GM12878 (cell line): ENCODE measurements at regions not wholly inside any gene's neighbourhood (a gene's known extent, or its start where the extent isn't known, plus 50 kb on each side); places are given as distances from the start of the nearest gene placed in this dataset.

ENCODE experiments used
- ATAC-seq: fragments of 200-7000 bp; cut with Tn5 transposase; 3 replicates; pipeline ENCODE4 v1.9.1; 2020; ENCODE audit warnings: mild to moderate bottlenecking, moderate library complexity
- BruUV-seq: library from RNA; stranded (reverse); fragments of 400-500 nt; replicated peaks from 2 replicates; lab custom pipeline; 2021; lab: Mats Ljungman, UMichigan
- CTCF ChIA-PET: fragments of 300-600 bp; sonication (Branson Sonifier 250); formaldehyde crosslinking; extraction: SDS; loops from one replicate; lab custom pipeline; 2021; ENCODE audit warnings: inconsistent platforms; lab: Yijun Ruan, JAX
- POLR2A ChIA-PET: fragments of 350-600 bp; formaldehyde crosslinking; extraction: SDS; loops from one replicate; lab custom pipeline; 2021; ENCODE audit warnings: inconsistent platforms; lab: Charles Lee
- RAD21 ChIA-PET: fragments of 300-600 bp; sonication (Branson Sonifier 250); formaldehyde crosslinking; loops from one replicate; lab custom pipeline; 2023; ENCODE audit warnings: antibody characterized with exemption; ENCODE audit not compliant: unreplicated experiment; lab: Charles Lee
- SMC1A ChIA-PET: fragments of 300-600 bp; sonication (Branson Sonifier 250); formaldehyde crosslinking; loops from one replicate; lab custom pipeline; 2023; ENCODE audit not compliant: unreplicated experiment, uncharacterized antibody; lab: Charles Lee
- DNase-seq: peaks from one replicate; pipeline ENCODE4 v3.0.0-alpha.2; 2011; ENCODE audit warnings: low read depth, low spot score
- FAIRE-seq: peaks from 3 replicates; lab custom pipeline; 2011; peaks lifted over from hg19 to GRCh38; lab: Jason Lieb, UNC
- H2AFZ ChIP-seq: 2 replicates; pipeline ENCODE4 v1.6.0; 2011; ENCODE audit warnings: low read depth, low read length, control low read depth; ENCODE audit not compliant: control insufficient read depth
- H3K27ac ChIP-seq: 2 replicates; pipeline ENCODE4 v1.5.1; 2011; ENCODE audit warnings: control low read depth; ENCODE audit not compliant: control insufficient read depth, insufficient read depth
- H3K27me3 ChIP-seq, 2 experiments: replicated peaks in 1 of 2; 2 replicates each; pipeline versions ENCODE4 v1.6.0 to v1.6.1; 2011; ENCODE audit warnings: low read length in 1 of 2; ENCODE audit not compliant: control insufficient read depth in 2 of 2, insufficient read depth in 2 of 2
- H3K36me3 ChIP-seq, 2 experiments: 2 replicates each; pipeline ENCODE4 v1.5.1; 2011; ENCODE audit warnings: low read length in 1 of 2; ENCODE audit not compliant: control insufficient read depth in 2 of 2, insufficient read depth in 2 of 2
- H3K4me1 ChIP-seq: 2 replicates; pipeline ENCODE4 v1.6.1; 2011; ENCODE audit warnings: mild to moderate bottlenecking, low read length, moderate library complexity, mixed read lengths; ENCODE audit not compliant: control insufficient read depth, insufficient read depth
- H3K4me2 ChIP-seq: 2 replicates; pipeline ENCODE4 v1.6.0; 2011; ENCODE audit warnings: control low read depth; ENCODE audit not compliant: control insufficient read depth, insufficient read depth
- H3K4me3 ChIP-seq: fragments of 200-600 bp; sonication (generic); 2 replicates; pipeline ENCODE4 v1.5.1; 2016
- H3K79me2 ChIP-seq: 2 replicates; pipeline ENCODE4 v1.6.0; 2011; ENCODE audit warnings: low read length; ENCODE audit not compliant: control insufficient read depth, insufficient read depth
- H3K9ac ChIP-seq: 2 replicates; pipeline ENCODE4 v1.8.0; 2011; ENCODE audit warnings: low read length, control low read depth, mixed read lengths; ENCODE audit not compliant: control insufficient read depth, insufficient read depth
- H3K9me3 ChIP-seq: replicated peaks from 3 replicates; pipeline ENCODE4 v1.5.1; 2011; ENCODE audit warnings: mild to moderate bottlenecking, low read length; ENCODE audit not compliant: control insufficient read depth, insufficient read depth
- H4K20me1 ChIP-seq: 2 replicates; pipeline ENCODE4 v1.6.0; 2011; ENCODE audit not compliant: control insufficient read depth, insufficient read depth
- HCFC1 ChIP-seq: fragments of 150-350 bp; IDR thresholded peaks from 2 replicates; pipeline ENCODE4 v1.6.1; 2014; ENCODE audit warnings: low read length
- IRF4 ChIP-seq: IDR thresholded peaks from 2 replicates; pipeline ENCODE4 v1.6.1; 2011; ENCODE audit warnings: low read depth, low read length
- NR2F1 ChIP-seq: fragments of 450-650 bp; conservative IDR thresholded peaks from 2 replicates; pipeline ENCODE4 v1.6.1; 2017; ENCODE audit warnings: mild to moderate bottlenecking
- PAX5 ChIP-seq: IDR thresholded peaks from 2 replicates; pipeline ENCODE4 v1.6.1; 2011; ENCODE audit warnings: low read depth, low read length, borderline replicate concordance
- PML ChIP-seq: IDR thresholded peaks from 2 replicates; pipeline ENCODE4 v1.6.1; 2012; ENCODE audit warnings: low read length, inconsistent platforms
- RBBP5 ChIP-seq: fragments of 200-600 bp; sonication (generic); conservative IDR thresholded peaks from 2 replicates; pipeline ENCODE4 v1.6.1; 2016
- SREBF1 ChIP-seq: IDR thresholded peaks from 2 replicates; pipeline ENCODE4 v1.6.1; 2012; ENCODE audit warnings: mild to moderate bottlenecking, low read length
- SUPT20H ChIP-seq: IDR thresholded peaks from 2 replicates; pipeline ENCODE4 v1.6.1; 2011; ENCODE audit warnings: low read depth, mild to moderate bottlenecking, low read length, moderate library complexity, borderline replicate concordance; ENCODE audit not compliant: control insufficient read depth
- TCF3 ChIP-seq: IDR thresholded peaks from 2 replicates; pipeline ENCODE4 v1.6.1; 2012; ENCODE audit warnings: low read depth, mild to moderate bottlenecking, low read length, borderline replicate concordance; ENCODE audit not compliant: insufficient read depth
- WGBS: methylation state at CpG from one replicate; pipeline ENCODE4 v1.1.6; 2016; ENCODE audit warnings: low lambda C conversion rate; ENCODE audit not compliant: insufficient replicate concordance, insufficient coverage; ENCODE audit errors: missing lambda C conversion rate; 5-methylcytosine and 5-hydroxymethylcytosine counted together
- in situ Hi-C: fragments of 300-500 bp; cut with MboI; formaldehyde crosslinking; loops from 9 replicates; pipeline ENCODE4 v1.14.3; 2018; ENCODE audit warnings: mixed read lengths
- intact Hi-C: fragments of 100-400 bp; cut with micrococcal nuclease; formaldehyde crosslinking; loops from one replicate; pipeline ENCODE4 v1.14.2; 2022; ENCODE audit not compliant: unreplicated experiment
- TF ChIP-seq, protein P1 (sequence below): fragments of 450-650 bp; IDR thresholded peaks from 2 replicates; pipeline ENCODE4 v1.6.1; 2017; ENCODE audit warnings: mild to moderate bottlenecking

GRCh38 chr17:5812590-5812989 is 228.3 kb upstream of the NLRP1 start:
- no peak overlapping the region for H3K9ac ChIP-seq
- H3K9me3 ChIP-seq, result peaks cover 11% of the 10 kb centered on the region; the same call in 1 of the 3 replicates
- no peak overlapping the region for H3K4me3 ChIP-seq
- no peaks in the 10 kb centered on the region for H3K36me3 ChIP-seq
- H3K79me2 ChIP-seq, result no peaks in the 10 kb centered on the region
- H3K4me1 ChIP-seq, result no peaks in the 10 kb centered on the region
- DNase-seq (no peak), FAIRE-seq (no peak), ATAC-seq (no peak)
- WGBS, result 44% methylated on average over 5 of the region's 5 CpGs
- H3K27ac ChIP-seq, result no peak overlapping the region
- POLR2A ChIA-PET, result no interaction called here
- RAD21 ChIA-PET, result no interaction called here
- H4K20me1 ChIP-seq, result no peaks in the 10 kb centered on the region
- no peak overlapping the region for H3K4me2 ChIP-seq
- no peak overlapping the region for H2AFZ ChIP-seq
- no peaks in the 10 kb centered on the region; a peak in 1 of 4 replicates for H3K27me3 ChIP-seq
- intact Hi-C loops, result no loop called here
- CTCF ChIA-PET, result interaction anchor here (0.6 kb wide), 1 partner anchor 376 kb away, joined by 3 read pairs; no protein-coding TSS in a partner anchor
- in situ Hi-C loops, result no loop called here
- SMC1A ChIA-PET, result no interaction called here
- BruUV-seq, result no TSS peak
- TF ChIP-seq, protein P1, sequence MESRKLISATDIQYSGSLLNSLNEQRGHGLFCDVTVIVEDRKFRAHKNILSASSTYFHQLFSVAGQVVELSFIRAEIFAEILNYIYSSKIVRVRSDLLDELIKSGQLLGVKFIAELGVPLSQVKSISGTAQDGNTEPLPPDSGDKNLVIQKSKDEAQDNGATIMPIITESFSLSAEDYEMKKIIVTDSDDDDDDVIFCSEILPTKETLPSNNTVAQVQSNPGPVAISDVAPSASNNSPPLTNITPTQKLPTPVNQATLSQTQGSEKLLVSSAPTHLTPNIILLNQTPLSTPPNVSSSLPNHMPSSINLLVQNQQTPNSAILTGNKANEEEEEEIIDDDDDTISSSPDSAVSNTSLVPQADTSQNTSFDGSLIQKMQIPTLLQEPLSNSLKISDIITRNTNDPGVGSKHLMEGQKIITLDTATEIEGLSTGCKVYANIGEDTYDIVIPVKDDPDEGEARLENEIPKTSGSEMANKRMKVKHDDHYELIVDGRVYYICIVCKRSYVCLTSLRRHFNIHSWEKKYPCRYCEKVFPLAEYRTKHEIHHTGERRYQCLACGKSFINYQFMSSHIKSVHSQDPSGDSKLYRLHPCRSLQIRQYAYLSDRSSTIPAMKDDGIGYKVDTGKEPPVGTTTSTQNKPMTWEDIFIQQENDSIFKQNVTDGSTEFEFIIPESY, result no peak
- no peak for TF ChIP-seq TCF3
- TF ChIP-seq SUPT20H, result no peak
- TF ChIP-seq NR2F1, result no peak
- TF ChIP-seq PAX5, result no peak
- no peak for TF ChIP-seq PML
- TF ChIP-seq RBBP5, result no peak
- no peak for TF ChIP-seq IRF4
- TF ChIP-seq HCFC1, result no peak
- no peak for TF ChIP-seq SREBF1
- TF ChIP-seq, all 136 proteins: peak for 0
